IMR-90 (cell line): ENCODE measurements at regions not wholly inside any gene's neighbourhood (a gene's known extent, or its start where the extent isn't known, plus 50 kb on each side); places are given as distances from the start of the nearest gene placed in this dataset.

Experiments
- ATAC-seq: fragments of 200-7000 bp; cut with Tn5 transposase; 2 replicates; pipeline ENCODE4 v1.9.1; 2020; ENCODE audit warnings: low read depth, mild to moderate bottlenecking, moderate library complexity
- BruUV-seq: library from RNA; stranded (reverse); fragments of 400-500 nt; replicated peaks from 2 replicates; lab custom pipeline; 2021; lab: Mats Ljungman, UMichigan
- CTCF ChIA-PET: fragments of 300-600 bp; formaldehyde crosslinking; extraction: SDS; loops from one replicate; lab custom pipeline; 2021; ENCODE audit warnings: antibody characterized with exemption; lab: Yijun Ruan, JAX
- POLR2A ChIA-PET: fragments of 300-600 bp; sonication (Branson Sonifier 250); formaldehyde crosslinking; loops from one replicate; lab custom pipeline; 2022; ENCODE audit warnings: antibody characterized with exemption; ENCODE audit not compliant: unreplicated experiment; lab: Charles Lee
- DNase-seq: peaks from one replicate; pipeline ENCODE4 v3.0.0; 2013
- H2AFZ ChIP-seq: replicated peaks from 2 replicates; pipeline ENCODE3; 2013; ENCODE audit warnings: low read length, mild to moderate bottlenecking; ENCODE audit not compliant: poor library complexity
- H2AK5ac ChIP-seq: 2 replicates; pipeline ENCODE4 v1.6.1; 2013; ENCODE audit warnings: low read depth, low read length, inconsistent platforms
- H2AK9ac ChIP-seq: replicated peaks from 2 replicates; pipeline ENCODE3; 2013; ENCODE audit warnings: mild to moderate bottlenecking, low read depth, low read length, moderate library complexity; ENCODE audit not compliant: poor library complexity
- H2BK120ac ChIP-seq: 2 replicates; pipeline ENCODE4 v1.6.1; 2013; ENCODE audit warnings: low read depth, low read length, inconsistent platforms
- H2BK15ac ChIP-seq: 3 replicates; pipeline ENCODE4 v1.6.1; 2013; ENCODE audit warnings: low read depth, low read length, inconsistent platforms
- H2BK20ac ChIP-seq: 2 replicates; pipeline ENCODE4 v1.6.1; 2013; ENCODE audit warnings: low read depth, mild to moderate bottlenecking, inconsistent platforms, low read length, moderate library complexity
- H2BK5ac ChIP-seq: 2 replicates; pipeline ENCODE4 v1.6.1; 2013; ENCODE audit warnings: mild to moderate bottlenecking, low read depth, low read length, inconsistent platforms; ENCODE audit not compliant: poor library complexity, severe bottlenecking
- H3K14ac ChIP-seq: replicated peaks from 2 replicates; pipeline ENCODE4 v1.6.1; 2013; ENCODE audit warnings: low read depth, low read length, inconsistent platforms
- H3K18ac ChIP-seq: 2 replicates; pipeline ENCODE4 v1.6.1; 2013; ENCODE audit warnings: low read depth, low read length, control low read depth
- H3K23ac ChIP-seq: 2 replicates; pipeline ENCODE4 v1.6.1; 2013; ENCODE audit warnings: low read depth, low read length, inconsistent platforms
- H3K27ac ChIP-seq: 2 replicates; pipeline ENCODE4 v1.5.1; 2013; ENCODE audit warnings: mild to moderate bottlenecking, control low read depth, low read length; ENCODE audit not compliant: insufficient read depth
- H3K27me3 ChIP-seq: 2 replicates; pipeline ENCODE4 v1.6.1; 2013; ENCODE audit warnings: low read length; ENCODE audit not compliant: control insufficient read depth, insufficient read depth
- H3K36me3 ChIP-seq: 2 replicates; pipeline ENCODE4 v1.6.1; 2013; ENCODE audit warnings: low read length, mixed read lengths; ENCODE audit not compliant: control insufficient read depth, insufficient read depth
- H3K4ac ChIP-seq: 2 replicates; pipeline ENCODE4 v1.6.1; 2013; ENCODE audit warnings: low read depth, low read length, inconsistent platforms
- H3K4me1 ChIP-seq: 2 replicates; pipeline ENCODE4 v1.6.1; 2013; ENCODE audit warnings: low read length, mixed read lengths; ENCODE audit not compliant: control insufficient read depth, insufficient read depth
- H3K4me2 ChIP-seq: 2 replicates; pipeline ENCODE4 v1.6.1; 2013; ENCODE audit warnings: low read depth, mild to moderate bottlenecking, control low read depth, low read length, moderate library complexity
- H3K4me3 ChIP-seq: 2 replicates; pipeline ENCODE4 v1.5.1; 2013; ENCODE audit warnings: low read depth, mild to moderate bottlenecking, control low read depth, low read length, moderate library complexity; ENCODE audit not compliant: insufficient read depth
- H3K56ac ChIP-seq: 2 replicates; pipeline ENCODE4 v1.6.1; 2013; ENCODE audit warnings: low read length, inconsistent platforms; ENCODE audit not compliant: insufficient read depth; ENCODE audit errors: extremely low read depth
- H3K79me1 ChIP-seq, 2 experiments: 2 replicates each; pipeline ENCODE4 v1.6.1; 2013; ENCODE audit warnings: low read length in 2 of 2, inconsistent platforms in 1 of 2, low read depth in 1 of 2
- H3K9ac ChIP-seq: 2 replicates; pipeline ENCODE4 v1.6.1; 2013; ENCODE audit warnings: low read depth, low read length, control low read depth
- H3K9me1 ChIP-seq: 2 replicates; pipeline ENCODE4 v1.6.1; 2013; ENCODE audit warnings: low read length, inconsistent platforms; ENCODE audit not compliant: insufficient read depth
- H3K9me3 ChIP-seq: 2 replicates; pipeline ENCODE4 v1.6.1; 2013; ENCODE audit warnings: low read length; ENCODE audit not compliant: control insufficient read depth, insufficient read depth
- H4K20me1 ChIP-seq: 2 replicates; pipeline ENCODE4 v1.6.1; 2013; ENCODE audit warnings: low read length, inconsistent platforms; ENCODE audit not compliant: insufficient read depth
- H4K5ac ChIP-seq: 2 replicates; pipeline ENCODE4 v1.6.1; 2013; ENCODE audit warnings: mild to moderate bottlenecking, low read depth, low read length, control low read depth
- H4K8ac ChIP-seq, 2 experiments: 2 replicates each; pipeline ENCODE4 v1.6.1; 2013; ENCODE audit warnings: low read depth in 2 of 2, low read length in 2 of 2, control low read depth in 1 of 2, inconsistent platforms in 1 of 2
- H4K91ac ChIP-seq: 2 replicates; pipeline ENCODE4 v1.6.1; 2013; ENCODE audit warnings: low read depth, low read length, inconsistent platforms; ENCODE audit not compliant: insufficient read depth
- MAZ ChIP-seq: IDR thresholded peaks from 2 replicates; pipeline ENCODE4 v1.6.1; 2012; ENCODE audit warnings: low read depth, mild to moderate bottlenecking, low read length, improper control_type of control experiment, moderate library complexity, borderline replicate concordance
- SMC3 ChIP-seq: fragments of 150-350 bp; IDR thresholded peaks from 2 replicates; pipeline ENCODE4 v1.6.1; 2016; ENCODE audit warnings: low read depth, mild to moderate bottlenecking, antibody characterized with exemption, low read length, moderate library complexity
- WGBS, 2 experiments: methylation state at CpG; one replicate each; pipeline versions ENCODE4 v1.1.5 to v1.1.7; 2013; ENCODE audit warnings: missing lambda C conversion rate in 2 of 2; ENCODE audit not compliant: insufficient read length in 1 of 2; ENCODE audit errors: extremely low coverage in 2 of 2; 5-methylcytosine and 5-hydroxymethylcytosine counted together
- dilution Hi-C: fragments of 300-500 bp; cut with HindIII; formaldehyde crosslinking; loops from one replicate; pipeline ENCODE4 v1.14.3; 2018; ENCODE audit warnings: low sequenced_read_pairs; ENCODE audit not compliant: unreplicated experiment
- in situ Hi-C: fragments of 300-500 bp; cut with MboI; formaldehyde crosslinking; loops from 3 replicates; pipeline ENCODE4 v1.14.3; 2019; ENCODE audit warnings: low sequenced_read_pairs, inconsistent platforms, mixed read lengths
- intact Hi-C: fragments of 100-400 bp; cut with micrococcal nuclease; formaldehyde crosslinking; loops from 2 replicates; pipeline ENCODE4 v1.10.0; 2022
- TF ChIP-seq, protein P1 (sequence below): conservative IDR thresholded peaks from 2 replicates; pipeline ENCODE4 v1.5.1; 2012; ENCODE audit warnings: mild to moderate bottlenecking, low read depth, low read length, improper control_type of control experiment

DNA sequence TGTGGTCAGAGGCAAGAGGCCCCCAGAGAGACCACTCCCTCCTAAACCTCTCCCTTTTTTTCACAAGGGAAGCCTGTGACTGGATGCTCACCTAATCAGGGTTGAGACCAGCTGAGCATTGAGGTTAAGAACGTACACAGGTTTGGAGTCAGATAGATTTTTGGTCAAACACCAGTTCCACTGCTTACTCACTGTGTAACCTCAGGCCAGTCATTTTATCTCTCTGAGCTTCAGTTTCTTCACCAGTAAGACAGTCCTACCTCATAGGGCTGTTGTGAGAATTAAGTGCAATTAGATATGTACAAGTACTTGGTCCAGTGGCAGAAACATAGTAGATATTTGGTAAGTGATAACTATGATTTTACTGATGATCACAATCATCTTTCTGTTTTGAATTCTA, 256.8 kb downstream of the CDK5RAP2 start:
- Histone ChIP-seq H3K27ac (no peak overlapping the region), H3K18ac (no peak overlapping the region), H3K4me2 (no peak overlapping the region), H3K4ac (no peak overlapping the region), H2BK20ac (no peak overlapping the region), H3K4me3 (no peak overlapping the region), H2AFZ (no peak overlapping the region), H3K14ac (no peak overlapping the region), H2BK120ac (no peak overlapping the region), H3K9me1 (no peaks in the 10 kb centered on the region), H4K8ac (no peak overlapping the region), H2BK5ac (no peak overlapping the region), H3K36me3 (no peaks in the 10 kb centered on the region), H3K23ac (no peak overlapping the region), H3K9me3 (no peaks in the 10 kb centered on the region), H2AK9ac (no peak overlapping the region), H2AK5ac (no peak overlapping the region), H3K79me1 (no peaks in the 10 kb centered on the region), H2BK15ac (no peak overlapping the region), H3K9ac (no peak overlapping the region), H4K20me1 (no peaks in the 10 kb centered on the region), H3K56ac (no peak overlapping the region), H4K5ac (no peak overlapping the region), H3K4me1 (no peaks in the 10 kb centered on the region), H3K27me3 (peaks cover 4% of the 10 kb centered on the region), H4K91ac (no peak overlapping the region)
- in situ Hi-C loops = no loop called here
- ChIA-PET POLR2A (no interaction called here), CTCF (no interaction called here)
- DNase-seq (no peak), ATAC-seq (no peak)
- intact Hi-C loops = no loop called here
- dilution Hi-C loops = no loop called here
- no TSS peak for BruUV-seq
- TF ChIP-seq MAZ (no peak), SMC3 (no peak)
- TF ChIP-seq, protein P1, sequence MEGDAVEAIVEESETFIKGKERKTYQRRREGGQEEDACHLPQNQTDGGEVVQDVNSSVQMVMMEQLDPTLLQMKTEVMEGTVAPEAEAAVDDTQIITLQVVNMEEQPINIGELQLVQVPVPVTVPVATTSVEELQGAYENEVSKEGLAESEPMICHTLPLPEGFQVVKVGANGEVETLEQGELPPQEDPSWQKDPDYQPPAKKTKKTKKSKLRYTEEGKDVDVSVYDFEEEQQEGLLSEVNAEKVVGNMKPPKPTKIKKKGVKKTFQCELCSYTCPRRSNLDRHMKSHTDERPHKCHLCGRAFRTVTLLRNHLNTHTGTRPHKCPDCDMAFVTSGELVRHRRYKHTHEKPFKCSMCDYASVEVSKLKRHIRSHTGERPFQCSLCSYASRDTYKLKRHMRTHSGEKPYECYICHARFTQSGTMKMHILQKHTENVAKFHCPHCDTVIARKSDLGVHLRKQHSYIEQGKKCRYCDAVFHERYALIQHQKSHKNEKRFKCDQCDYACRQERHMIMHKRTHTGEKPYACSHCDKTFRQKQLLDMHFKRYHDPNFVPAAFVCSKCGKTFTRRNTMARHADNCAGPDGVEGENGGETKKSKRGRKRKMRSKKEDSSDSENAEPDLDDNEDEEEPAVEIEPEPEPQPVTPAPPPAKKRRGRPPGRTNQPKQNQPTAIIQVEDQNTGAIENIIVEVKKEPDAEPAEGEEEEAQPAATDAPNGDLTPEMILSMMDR = no peak
- WGBS, 2 experiments = no CpG with 5 or more reads among the region's 1 CpG
